Activated B cell treated with CpG ODN at 0.5 μM for 24 hours (primary cell): ENCODE measurements at regions not wholly inside any gene's neighbourhood (a gene's known extent, or its start where the extent isn't known, plus 50 kb on each side); places are given as distances from the start of the nearest gene placed in this dataset.
"Not testable (repeated sequence)": the region's sequence is repeated elsewhere in the genome, so short reads cannot be mapped to it uniquely, and the experiment has no call there.

Experiments
- ATAC-seq: fragments of 200-7000 bp; cut with Tn5 transposase; one replicate; pipeline ENCODE4 v1.10.0; 2021; ENCODE audit warnings: low read depth, mild to moderate bottlenecking, moderate library complexity
- CTCF ChIA-PET: fragments of 350-600 bp; sonication (Branson Sonifier 250); formaldehyde crosslinking; loops from one replicate; lab custom pipeline; 2021; ENCODE audit warnings: antibody characterized with exemption; lab: Charles Lee
- POLR2A ChIA-PET: fragments of 350-600 bp; sonication (Branson Sonifier 250); formaldehyde crosslinking; loops from one replicate; lab custom pipeline; 2021; ENCODE audit warnings: antibody characterized with exemption; lab: Charles Lee
- DNase-seq: peaks from one replicate; pipeline ENCODE4 v3.0.0; 2022
- H3K27ac Mint-ChIP-seq: one replicate; pipeline ENCODE4 v1.8.0; 2020; ENCODE audit warnings: mixed read lengths
- H3K27me3 Mint-ChIP-seq: one replicate; pipeline ENCODE4 v1.8.0; 2021; ENCODE audit warnings: mixed read lengths
- H3K36me3 Mint-ChIP-seq: one replicate; pipeline ENCODE4 v1.8.0; 2021; ENCODE audit warnings: low read depth, mixed read lengths
- H3K4me1 Mint-ChIP-seq: one replicate; pipeline ENCODE4 v1.8.0; 2021; ENCODE audit warnings: mixed read lengths
- H3K4me3 Mint-ChIP-seq: one replicate; pipeline ENCODE4 v1.8.0; 2020; ENCODE audit warnings: mild to moderate bottlenecking, mixed read lengths
- H3K9me3 Mint-ChIP-seq: one replicate; pipeline ENCODE4 v1.8.0; 2020; ENCODE audit warnings: mixed read lengths
- intact Hi-C: fragments of 100-400 bp; cut with micrococcal nuclease; formaldehyde crosslinking; loops from one replicate; pipeline ENCODE4 v1.15.1; 2024
- TF ChIP-seq, protein P1 (sequence below): fragments of 200-600 bp; IDR thresholded peaks from one replicate; pipeline ENCODE4 v1.8.0; 2022; ENCODE audit warnings: antibody characterized with exemption, mild to moderate bottlenecking

DNA sequence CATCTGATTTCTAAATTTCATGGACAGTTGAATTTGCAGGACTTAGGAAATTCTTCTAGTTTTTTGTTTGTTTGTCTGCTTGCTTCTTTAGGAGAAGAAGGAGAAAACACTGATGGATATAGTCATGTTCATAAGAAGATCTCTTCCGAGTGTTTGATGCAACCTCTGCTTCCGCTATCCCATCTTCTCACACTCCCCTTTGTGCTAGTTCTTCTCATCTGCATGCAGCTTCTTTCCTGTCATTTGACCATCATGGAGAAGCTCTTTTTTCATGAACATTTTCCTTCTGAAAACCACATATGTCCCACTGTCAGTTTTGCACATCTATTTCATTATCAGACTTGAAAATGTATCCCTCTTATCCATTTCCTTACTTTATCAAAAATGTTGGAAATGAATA is 346.9 kb upstream of the PRKCQ start:
- intact Hi-C loops, result loop anchor here (1.0 to 5.0 kb wide), 4 partner anchors 9 to 860 kb away; partner anchors contain the start of genes ATP5F1C and KIN

DNA sequence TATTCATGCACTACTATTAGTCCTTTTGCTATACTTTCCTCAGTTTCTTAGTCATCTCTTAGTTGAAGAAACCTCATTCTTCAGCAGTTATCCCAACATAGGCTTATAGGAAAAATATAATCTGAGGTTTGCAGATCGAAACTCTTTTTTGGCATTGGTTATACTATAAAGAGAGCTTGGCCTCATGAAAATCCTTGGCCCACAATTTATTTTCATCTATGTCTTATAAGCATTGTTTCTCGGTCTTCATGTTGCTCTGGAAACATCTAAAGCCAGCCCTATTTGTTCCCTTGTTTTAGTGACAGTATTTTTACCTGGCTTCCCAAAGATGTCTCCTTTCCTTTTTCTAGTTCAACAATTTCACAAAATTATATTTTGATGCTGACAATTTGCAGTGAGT is 345.1 kb upstream of the PRKCQ start:
- Mint-ChIP-seq H3K27me3 (no peaks in the 10 kb centered on the region), H3K4me3 (peak overlapping the region; percentile 53), H3K9me3 (no peaks in the 10 kb centered on the region), H3K4me1 (peaks cover 51% of the 10 kb centered on the region), H3K27ac (no peak overlapping the region), H3K36me3 (no peaks in the 10 kb centered on the region)
- ATAC-seq, result no peak
- intact Hi-C loops, result loop anchor here (5.0 kb wide), 2 partner anchors 122 to 862 kb away; partner anchors contain the start of genes ATP5F1C and KIN
- POLR2A ChIA-PET, result interaction anchor here (0.6 kb wide), 2 partner anchors 143 to 382 kb away, joined by 4 to 5 read pairs; no protein-coding TSS in a partner anchor
- CTCF ChIA-PET, result no interaction called here
- DNase-seq, result no peak
- TF ChIP-seq, protein P1, sequence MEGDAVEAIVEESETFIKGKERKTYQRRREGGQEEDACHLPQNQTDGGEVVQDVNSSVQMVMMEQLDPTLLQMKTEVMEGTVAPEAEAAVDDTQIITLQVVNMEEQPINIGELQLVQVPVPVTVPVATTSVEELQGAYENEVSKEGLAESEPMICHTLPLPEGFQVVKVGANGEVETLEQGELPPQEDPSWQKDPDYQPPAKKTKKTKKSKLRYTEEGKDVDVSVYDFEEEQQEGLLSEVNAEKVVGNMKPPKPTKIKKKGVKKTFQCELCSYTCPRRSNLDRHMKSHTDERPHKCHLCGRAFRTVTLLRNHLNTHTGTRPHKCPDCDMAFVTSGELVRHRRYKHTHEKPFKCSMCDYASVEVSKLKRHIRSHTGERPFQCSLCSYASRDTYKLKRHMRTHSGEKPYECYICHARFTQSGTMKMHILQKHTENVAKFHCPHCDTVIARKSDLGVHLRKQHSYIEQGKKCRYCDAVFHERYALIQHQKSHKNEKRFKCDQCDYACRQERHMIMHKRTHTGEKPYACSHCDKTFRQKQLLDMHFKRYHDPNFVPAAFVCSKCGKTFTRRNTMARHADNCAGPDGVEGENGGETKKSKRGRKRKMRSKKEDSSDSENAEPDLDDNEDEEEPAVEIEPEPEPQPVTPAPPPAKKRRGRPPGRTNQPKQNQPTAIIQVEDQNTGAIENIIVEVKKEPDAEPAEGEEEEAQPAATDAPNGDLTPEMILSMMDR, result no peak

More for the DNA sequence above, 346.9 kb upstream of the PRKCQ start:
- Mint-ChIP-seq H3K4me1 (peaks cover 47% of the 10 kb centered on the region), H3K27me3 (no peaks in the 10 kb centered on the region), H3K27ac (no peak overlapping the region), H3K36me3 (no peaks in the 10 kb centered on the region), H3K4me3 (peak overlapping the region; percentile 41), H3K9me3 (no peaks in the 10 kb centered on the region)
- TF ChIP-seq, protein P1, result no peak
- ATAC-seq (no peak), DNase-seq (no peak)
- ChIA-PET POLR2A (interaction anchor here (0.6 to 2.5 kb wide), 5 partner anchors 9 to 546 kb away, joined by 4 to 13 read pairs (median 4); no protein-coding TSS in a partner anchor), CTCF (interaction anchor here (1.0 to 3.2 kb wide), 2 partner anchors 9 to 10 kb away, joined by 4 to 12 read pairs; no protein-coding TSS in a partner anchor)

DNA sequence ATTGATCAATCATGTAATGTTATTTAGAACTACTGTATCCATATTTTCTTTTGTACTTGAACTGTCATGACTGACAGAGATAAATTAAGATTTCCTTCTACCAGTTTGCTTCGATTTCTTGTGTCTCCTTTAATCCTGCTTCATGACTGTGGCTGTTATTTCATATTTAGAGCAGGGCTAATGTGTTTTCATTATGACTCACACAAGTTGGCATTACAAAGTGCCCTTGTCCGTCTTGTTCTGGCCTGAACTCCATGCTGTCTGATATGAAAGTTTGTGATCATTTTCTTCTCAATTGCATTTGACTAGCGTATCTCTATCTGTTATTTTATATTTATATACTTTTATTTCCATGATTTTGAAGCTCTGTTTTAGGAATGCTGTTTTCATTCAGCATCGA is 344.1 kb upstream of the PRKCQ start:
- TF ChIP-seq, protein P1, result no peak
- CTCF ChIA-PET, result no interaction called here
- intact Hi-C loops, result no loop called here
- Mint-ChIP-seq H3K27me3 (no peaks in the 10 kb centered on the region), H3K9me3 (no peaks in the 10 kb centered on the region), H3K36me3 (no peaks in the 10 kb centered on the region), H3K4me3 (no peak overlapping the region), H3K4me1 (peaks cover 51% of the 10 kb centered on the region), H3K27ac (no peak overlapping the region)
- DNase-seq (no peak), ATAC-seq (no peak)
- POLR2A ChIA-PET, result interaction anchor here (0.6 kb wide), 1 partner anchor 486 kb away, joined by 3 read pairs; the partner anchor contains the start of gene SFMBT2

DNA sequence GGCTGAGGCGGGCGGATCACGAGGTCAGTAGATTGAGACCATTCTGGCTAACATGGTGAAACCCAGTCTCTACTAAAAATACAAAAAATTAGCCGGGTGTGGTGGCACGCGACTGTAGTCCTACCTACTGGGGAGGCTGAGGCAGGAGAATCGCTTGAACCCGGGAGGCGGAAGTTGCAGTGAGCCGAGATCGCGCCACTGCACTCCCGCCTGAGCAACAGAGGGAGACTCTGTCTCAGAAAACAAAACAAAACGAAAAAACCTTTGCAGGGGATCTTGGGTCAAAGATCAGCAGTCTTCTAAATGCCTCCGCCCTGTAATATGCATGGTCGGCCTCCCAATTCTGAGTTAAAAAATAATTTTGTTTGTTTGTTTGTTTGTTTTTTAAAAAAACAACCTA is 340.9 kb upstream of the PRKCQ start:
- H3K4me3 Mint-ChIP-seq, ATAC-seq, POLR2A ChIA-PET, H3K9me3 Mint-ChIP-seq, DNase-seq, intact Hi-C loops, H3K27me3 Mint-ChIP-seq, H3K36me3 Mint-ChIP-seq, H3K27ac Mint-ChIP-seq: not testable (repeated sequence)
- CTCF ChIA-PET, result interaction anchor here (0.7 to 2.5 kb wide), 8 partner anchors 14 to 505 kb away, joined by 3 to 15 read pairs (median 5); partner anchors contain the start of gene SFMBT2
- peaks cover 33% of the 10 kb centered on the region for H3K4me1 Mint-ChIP-seq

DNA sequence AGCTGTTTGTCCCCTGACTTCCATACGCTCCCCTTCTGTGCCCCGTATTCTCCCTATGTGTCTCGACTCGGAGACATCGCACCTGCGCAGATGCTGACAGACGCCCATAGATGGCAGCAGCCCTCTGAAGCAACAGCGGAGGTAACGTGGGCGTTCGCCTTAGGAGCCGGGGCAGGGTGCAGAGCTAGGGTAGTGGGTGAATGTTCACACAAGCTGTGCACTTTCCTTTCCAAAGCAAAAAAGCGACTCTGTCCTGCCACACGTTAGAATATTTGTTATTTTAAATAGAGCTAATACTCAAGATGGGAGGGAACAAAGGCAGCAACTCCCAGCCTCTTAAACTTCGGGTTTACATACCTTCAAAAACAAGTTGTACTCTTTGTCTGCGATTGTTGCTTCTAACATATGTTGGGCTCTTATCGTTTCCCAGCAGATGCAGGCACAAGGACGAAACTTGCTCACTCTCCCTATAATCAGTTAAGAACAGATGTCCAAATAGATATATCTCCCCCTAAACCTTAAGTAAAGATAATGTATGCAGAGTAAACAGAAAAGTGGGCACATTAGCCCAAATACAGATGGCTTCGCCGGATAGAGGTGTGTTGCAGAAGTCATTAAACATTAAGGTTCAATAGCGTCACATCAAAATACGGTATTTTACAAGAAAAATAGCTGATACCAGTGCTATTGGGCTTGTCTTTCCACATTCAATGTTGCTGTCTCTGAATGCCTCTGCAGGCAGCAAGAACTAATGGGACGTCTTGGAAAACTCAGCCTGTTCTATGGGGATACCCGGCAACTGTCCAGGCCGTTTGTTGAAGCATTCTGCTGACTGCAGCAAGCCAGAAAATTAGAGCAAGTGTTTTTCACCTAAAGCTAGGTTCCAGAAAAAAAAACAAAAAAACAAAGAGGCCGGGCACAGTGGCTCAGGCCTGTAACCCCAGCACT is 340.3 kb upstream of the PRKCQ start:
- Mint-ChIP-seq H3K36me3 (no peaks in the 10 kb centered on the region), H3K9me3 (no peaks in the 10 kb centered on the region), H3K27me3 (no peaks in the 10 kb centered on the region), H3K4me3 (no peak overlapping the region), H3K27ac (no peak overlapping the region), H3K4me1 (peaks cover 26% of the 10 kb centered on the region)
- ChIA-PET CTCF (interaction anchor here (0.6 to 3.0 kb wide), 25 partner anchors 8 to 767 kb away, joined by 3 to 15 read pairs (median 4); partner anchors contain the start of gene SFMBT2), POLR2A (interaction anchor here (0.6 kb wide), 1 partner anchor 283 kb away, joined by 3 read pairs; no protein-coding TSS in a partner anchor)
- peak; percentile 49 for DNase-seq
- intact Hi-C loops, result loop anchor here (1.0 kb wide), 6 partner anchors 58 to 767 kb away; no protein-coding TSS in a partner anchor
- peak; percentile 93 for ATAC-seq
- TF ChIP-seq, protein P1, result peak; percentile 33
